ENCODE measurements at regions not wholly inside any gene's neighbourhood (a gene's known extent, or its start where the extent isn't known, plus 50 kb on each side); places are given as distances from the start of the nearest gene placed in this dataset.
"Not testable (repeated sequence)": the region's sequence is repeated elsewhere in the genome, so short reads cannot be mapped to it uniquely, and the experiment has no call there.

DNA sequence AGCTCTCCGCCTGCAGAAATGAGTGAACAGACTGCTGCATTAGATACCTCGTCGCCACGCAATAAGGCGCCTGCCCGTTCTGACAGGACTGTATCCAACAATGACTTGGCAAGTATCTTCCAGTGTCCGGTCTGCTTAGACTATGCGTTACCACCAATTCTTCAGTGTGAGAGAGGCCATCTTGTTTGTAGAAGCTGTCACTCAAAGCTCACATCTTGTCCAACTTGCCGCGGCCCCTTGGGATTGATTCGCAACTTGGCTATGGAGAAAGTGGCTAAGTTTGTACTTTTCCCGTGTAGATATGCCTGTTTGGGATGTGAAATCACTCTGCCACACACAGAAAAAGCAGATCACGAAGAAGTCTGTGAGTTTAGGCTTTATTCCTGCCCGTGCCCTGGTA, 172.0 kb upstream of the MAGEB16 start (continued):
- TF ChIP-seq ZFP82 (CRISPR knock-in tag; IDR thresholded peaks at IDR 0.05; ENCODE audit: borderline replicate concordance), result no peak
- TF ChIP-seq, protein P1, sequence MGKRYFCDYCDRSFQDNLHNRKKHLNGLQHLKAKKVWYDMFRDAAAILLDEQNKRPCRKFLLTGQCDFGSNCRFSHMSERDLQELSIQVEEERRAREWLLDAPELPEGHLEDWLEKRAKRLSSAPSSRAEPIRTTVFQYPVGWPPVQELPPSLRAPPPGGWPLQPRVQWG (CRISPR knock-in tag; IDR thresholded peaks at IDR 0.05; ENCODE audit: borderline replicate concordance, low read depth), result no peak
- TF ChIP-seq, protein P2, sequence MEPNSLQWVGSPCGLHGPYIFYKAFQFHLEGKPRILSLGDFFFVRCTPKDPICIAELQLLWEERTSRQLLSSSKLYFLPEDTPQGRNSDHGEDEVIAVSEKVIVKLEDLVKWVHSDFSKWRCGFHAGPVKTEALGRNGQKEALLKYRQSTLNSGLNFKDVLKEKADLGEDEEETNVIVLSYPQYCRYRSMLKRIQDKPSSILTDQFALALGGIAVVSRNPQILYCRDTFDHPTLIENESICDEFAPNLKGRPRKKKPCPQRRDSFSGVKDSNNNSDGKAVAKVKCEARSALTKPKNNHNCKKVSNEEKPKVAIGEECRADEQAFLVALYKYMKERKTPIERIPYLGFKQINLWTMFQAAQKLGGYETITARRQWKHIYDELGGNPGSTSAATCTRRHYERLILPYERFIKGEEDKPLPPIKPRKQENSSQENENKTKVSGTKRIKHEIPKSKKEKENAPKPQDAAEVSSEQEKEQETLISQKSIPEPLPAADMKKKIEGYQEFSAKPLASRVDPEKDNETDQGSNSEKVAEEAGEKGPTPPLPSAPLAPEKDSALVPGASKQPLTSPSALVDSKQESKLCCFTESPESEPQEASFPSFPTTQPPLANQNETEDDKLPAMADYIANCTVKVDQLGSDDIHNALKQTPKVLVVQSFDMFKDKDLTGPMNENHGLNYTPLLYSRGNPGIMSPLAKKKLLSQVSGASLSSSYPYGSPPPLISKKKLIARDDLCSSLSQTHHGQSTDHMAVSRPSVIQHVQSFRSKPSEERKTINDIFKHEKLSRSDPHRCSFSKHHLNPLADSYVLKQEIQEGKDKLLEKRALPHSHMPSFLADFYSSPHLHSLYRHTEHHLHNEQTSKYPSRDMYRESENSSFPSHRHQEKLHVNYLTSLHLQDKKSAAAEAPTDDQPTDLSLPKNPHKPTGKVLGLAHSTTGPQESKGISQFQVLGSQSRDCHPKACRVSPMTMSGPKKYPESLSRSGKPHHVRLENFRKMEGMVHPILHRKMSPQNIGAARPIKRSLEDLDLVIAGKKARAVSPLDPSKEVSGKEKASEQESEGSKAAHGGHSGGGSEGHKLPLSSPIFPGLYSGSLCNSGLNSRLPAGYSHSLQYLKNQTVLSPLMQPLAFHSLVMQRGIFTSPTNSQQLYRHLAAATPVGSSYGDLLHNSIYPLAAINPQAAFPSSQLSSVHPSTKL (CRISPR knock-in tag; IDR thresholded peaks at IDR 0.05), result no peak

DNA sequence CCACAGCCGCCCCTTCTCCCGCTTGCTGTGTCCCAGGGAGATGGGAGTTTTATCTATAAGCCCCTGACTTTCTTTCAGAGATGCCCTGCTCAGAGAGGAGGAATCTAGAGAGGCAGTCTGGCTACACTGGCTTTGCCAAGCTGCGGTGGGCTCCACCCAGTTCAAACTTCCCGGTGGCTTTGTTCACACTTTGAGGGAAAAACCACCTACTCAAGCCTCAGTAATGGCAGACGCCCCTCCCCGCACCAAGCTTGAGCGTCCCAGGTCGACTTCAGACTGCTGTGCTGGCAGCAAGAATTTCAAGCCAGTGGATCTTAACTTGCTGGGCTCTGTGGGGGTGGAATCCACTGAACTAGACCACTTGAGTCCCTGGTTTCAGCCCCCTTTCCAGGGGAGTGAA, 162.2 kb upstream of the MAGEB16 start:
- CTCF ChIA-PET (ENCODE audit: low intra/inter-chr PET ratio, low total read pairs), result not testable (repeated sequence)
- WGBS (ENCODE audit: low lambda C conversion rate), result no CpG with 5 or more reads among the region's 8 CpGs

More for the DNA sequence above, 162.2 kb upstream of the MAGEB16 start:
- FAIRE-seq; DNase-seq (ENCODE audit: low spot score); intact Hi-C loops (cut with micrococcal nuclease; ENCODE audit: unreplicated experiment); H3K4me2 ChIP-seq (ENCODE audit: low read depth, low read length); in situ Hi-C loops (cut with HindIII; ENCODE audit: extremely low pct_ligation_motif_present, low pct_unique_long_range_greater_than_20kb); H3K9ac ChIP-seq (ENCODE audit: insufficient read depth, low read depth, low read length); POLR2A ChIA-PET; H3K4me1 ChIP-seq (ENCODE audit: insufficient read depth, low read length); H4K20me1 ChIP-seq (ENCODE audit: insufficient read depth, low read length); H3K4me3 ChIP-seq (replicated peaks in 1 of 3; ENCODE audit: insufficient read depth in 1 of 3, low read depth in 2 of 3, low read length in 3 of 3); H3K27ac ChIP-seq (ENCODE audit: extremely low read length, insufficient read depth, low read length); H2AFZ ChIP-seq (ENCODE audit: low read length); H3K36me3 ChIP-seq (replicated peaks in 1 of 2; ENCODE audit: control insufficient read depth in 1 of 2, insufficient read depth in 2 of 2, low read length in 2 of 2); ATAC-seq; H3K79me2 ChIP-seq (ENCODE audit: insufficient read depth, low read length); H3K9me3 ChIP-seq (ENCODE audit: low read length); H3K27me3 ChIP-seq (ENCODE audit: control insufficient read depth in 1 of 2, insufficient read depth in 2 of 2, low read length in 2 of 2); BruUV-seq (replicated peaks): not testable (repeated sequence)

Data from HepG2 (cell line).